Endothelial cell of umbilical vein (primary cell): ENCODE measurements at regions not wholly inside any gene's neighbourhood (a gene's known extent, or its start where the extent isn't known, plus 50 kb on each side); places are given as distances from the start of the nearest gene placed in this dataset.

Source experiments
- CTCF ChIP-seq, 2 donors: IDR thresholded peaks; 1 replicate in 1 of 2; 2 replicates in 1 of 2; pipeline ENCODE4 v1.5.1; 2011; ENCODE audit warnings: low read length in 2 of 2, mild to moderate bottlenecking in 2 of 2, moderate library complexity in 2 of 2, control low read depth in 1 of 2, inconsistent platforms in 1 of 2, low read depth in 1 of 2; ENCODE audit not compliant: insufficient read depth in 1 of 2; ENCODE audit errors: extremely low read depth in 1 of 2
- EZH2 ChIP-seq: IDR thresholded peaks from 2 replicates; pipeline ENCODE4 v1.6.1; 2012; ENCODE audit warnings: borderline replicate concordance, low read depth, mild to moderate bottlenecking, moderate library complexity, low read length, inconsistent platforms; ENCODE audit not compliant: severe bottlenecking
- FOS ChIP-seq: IDR thresholded peaks from 2 replicates; pipeline ENCODE4 v1.6.1; 2011; ENCODE audit warnings: mild to moderate bottlenecking, low read length, moderate library complexity, borderline replicate concordance; ENCODE audit not compliant: insufficient read depth
- JUN ChIP-seq: IDR thresholded peaks from 2 replicates; pipeline ENCODE4 v1.6.1; 2011; ENCODE audit warnings: borderline replicate concordance, low read depth; ENCODE audit not compliant: insufficient read length, insufficient read depth
- MYC ChIP-seq: IDR thresholded peaks from one replicate; pipeline ENCODE4 v1.6.1; 2011; ENCODE audit warnings: mild to moderate bottlenecking, low read depth, low read length
- POLR2A ChIP-seq: IDR thresholded peaks from 2 replicates; pipeline ENCODE4 v1.6.1; 2012; ENCODE audit warnings: low read depth, mild to moderate bottlenecking, control low read depth, low read length
- POLR2AphosphoS5 ChIP-seq: IDR thresholded peaks from 2 replicates; pipeline ENCODE4 v1.6.1; 2012; ENCODE audit warnings: low read depth, mild to moderate bottlenecking, control low read depth, low read length, moderate library complexity; ENCODE audit not compliant: insufficient read depth
- TF ChIP-seq, protein P1 (sequence below): IDR thresholded peaks from 2 replicates; pipeline ENCODE4 v1.6.1; 2011; ENCODE audit not compliant: insufficient read depth, insufficient read length

DNA sequence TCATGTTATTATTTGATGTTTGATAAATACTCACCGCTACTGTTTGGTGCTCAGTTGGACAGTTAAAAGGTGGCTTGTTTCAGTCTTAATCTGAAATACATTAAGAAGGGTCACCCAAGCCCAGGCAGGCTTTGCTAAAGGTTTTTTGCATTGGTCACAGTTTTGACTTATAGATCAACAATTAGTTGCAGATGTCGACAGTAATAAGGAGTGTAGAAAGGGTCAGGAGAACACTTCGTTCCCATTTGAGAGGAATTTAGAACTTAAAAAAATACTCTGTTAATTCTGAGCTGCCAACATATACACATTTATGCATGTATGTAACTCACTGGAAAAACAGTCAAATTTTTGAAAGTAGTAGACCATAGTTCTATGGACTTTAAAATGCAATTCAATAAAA is 130.3 kb downstream of the TMEM30B start:
- no peak for TF ChIP-seq CTCF (IDR thresholded peaks at IDR 0.05; ENCODE audit: extremely low read depth in 1 of 2, insufficient read depth in 1 of 2, low read depth in 1 of 2, low read length in 2 of 2)
- TF ChIP-seq JUN: no peak
- TF ChIP-seq POLR2A: no peak
- TF ChIP-seq, protein P1, sequence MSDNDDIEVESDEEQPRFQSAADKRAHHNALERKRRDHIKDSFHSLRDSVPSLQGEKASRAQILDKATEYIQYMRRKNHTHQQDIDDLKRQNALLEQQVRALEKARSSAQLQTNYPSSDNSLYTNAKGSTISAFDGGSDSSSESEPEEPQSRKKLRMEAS: no peak
- no peak for TF ChIP-seq POLR2AphosphoS5
- TF ChIP-seq EZH2: no peak
- TF ChIP-seq MYC: no peak
- TF ChIP-seq FOS: no peak
